Stimulated activated CD4-positive, alpha-beta T cell treated with anti-CD3 and anti-CD28 coated beads, Interleukin-4, amount 100 ng/mL, for 48 hours (primary cell): ENCODE measurements at regions not wholly inside any gene's neighbourhood (a gene's known extent, or its start where the extent isn't known, plus 50 kb on each side); places are given as distances from the start of the nearest gene placed in this dataset.

ENCODE experiments used
- DNase-seq, 2 donors: peaks; one replicate each; pipeline ENCODE4 v3.0.0-alpha.2; 2020; ENCODE audit warnings: low read depth in 2 of 2

DNA sequence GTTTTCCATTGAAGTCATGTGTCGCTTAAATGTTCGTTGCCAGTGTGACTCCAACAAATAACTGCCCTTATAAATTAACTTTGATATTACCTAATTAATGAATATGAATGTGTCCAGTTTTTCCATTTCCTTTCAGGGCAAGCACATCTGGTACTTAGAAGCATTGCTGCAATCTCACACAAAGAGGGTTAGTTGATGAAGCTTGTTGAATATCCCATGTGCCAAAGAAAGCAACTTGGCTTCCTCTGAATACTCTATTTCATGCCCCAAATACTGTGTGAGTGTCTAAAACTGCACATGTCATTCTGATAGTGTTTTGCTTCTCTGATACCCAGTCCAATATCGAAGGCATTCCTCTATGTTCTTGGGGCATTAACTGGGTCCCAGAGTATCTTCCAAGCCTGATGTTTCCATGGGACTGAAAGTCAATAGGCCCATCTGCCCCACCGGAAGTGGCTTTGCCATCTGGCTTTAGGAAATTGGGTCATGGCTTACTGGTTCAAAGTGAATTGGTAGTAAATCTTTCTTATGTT lies 75.8 kb upstream of the CNTN1 start:
- no peak for DNase-seq

- no peak for DNase-seq
These were observed 73.6 kb upstream of the CNTN1 start for GRCh38 chr12:40618636-40619035.

- DNase-seq: no peak
These were observed 71.6 kb upstream of the CNTN1 start for GRCh38 chr12:40620564-40621019.

DNA sequence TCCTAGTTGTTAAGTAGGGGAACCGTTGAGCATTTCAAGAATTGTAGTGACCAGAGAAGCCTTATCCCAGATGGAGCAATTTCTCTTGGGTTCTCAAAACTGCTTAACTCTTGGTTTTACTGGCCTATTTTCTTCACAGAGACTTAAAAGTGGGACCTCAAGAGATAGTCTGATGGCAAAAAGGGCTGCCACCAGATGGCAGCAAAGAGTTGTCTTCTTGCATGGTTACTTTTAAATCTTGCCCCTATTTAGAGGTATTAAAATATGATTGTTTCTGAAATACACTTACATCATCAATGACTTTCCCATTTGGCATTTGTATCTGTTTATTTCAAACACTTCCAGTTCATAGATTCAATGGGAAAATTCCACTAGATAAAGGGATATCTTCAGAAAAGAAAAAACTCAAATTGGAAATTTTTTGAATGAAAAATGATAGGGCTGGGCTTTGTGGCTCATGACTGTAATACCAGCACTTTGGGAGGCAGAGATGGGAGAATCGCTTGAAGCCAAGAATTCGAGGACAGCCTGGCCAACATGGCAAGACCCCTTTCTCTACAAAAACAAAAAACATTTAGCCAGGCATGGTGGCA lies 69.9 kb upstream of the CNTN1 start:
- DNase-seq: peak in 1 of 2 donors; percentile 24

- no peak for DNase-seq
These were observed 60.1 kb upstream of the CNTN1 start for GRCh38 chr12:40632171-40632570.

DNA sequence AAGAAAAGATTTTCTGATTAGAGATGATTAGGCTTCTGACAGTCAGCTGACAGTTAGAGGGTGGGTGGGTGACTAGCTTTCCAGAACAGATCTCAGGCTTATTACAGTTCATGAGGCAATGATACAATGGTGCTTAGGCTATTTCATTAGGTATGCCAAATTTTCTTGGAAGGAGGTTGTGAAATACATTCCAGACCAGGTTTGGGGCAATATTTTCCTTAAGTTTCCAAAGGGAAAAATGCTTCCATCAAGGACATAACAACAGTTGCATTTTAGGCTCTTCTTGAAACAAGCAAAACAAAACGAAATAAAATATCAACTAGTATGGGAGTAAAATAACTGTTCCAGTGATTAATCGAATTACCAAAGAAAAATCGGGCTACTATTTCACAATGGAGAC lies 59.3 kb upstream of the CNTN1 start:
- no peak for DNase-seq

DNA sequence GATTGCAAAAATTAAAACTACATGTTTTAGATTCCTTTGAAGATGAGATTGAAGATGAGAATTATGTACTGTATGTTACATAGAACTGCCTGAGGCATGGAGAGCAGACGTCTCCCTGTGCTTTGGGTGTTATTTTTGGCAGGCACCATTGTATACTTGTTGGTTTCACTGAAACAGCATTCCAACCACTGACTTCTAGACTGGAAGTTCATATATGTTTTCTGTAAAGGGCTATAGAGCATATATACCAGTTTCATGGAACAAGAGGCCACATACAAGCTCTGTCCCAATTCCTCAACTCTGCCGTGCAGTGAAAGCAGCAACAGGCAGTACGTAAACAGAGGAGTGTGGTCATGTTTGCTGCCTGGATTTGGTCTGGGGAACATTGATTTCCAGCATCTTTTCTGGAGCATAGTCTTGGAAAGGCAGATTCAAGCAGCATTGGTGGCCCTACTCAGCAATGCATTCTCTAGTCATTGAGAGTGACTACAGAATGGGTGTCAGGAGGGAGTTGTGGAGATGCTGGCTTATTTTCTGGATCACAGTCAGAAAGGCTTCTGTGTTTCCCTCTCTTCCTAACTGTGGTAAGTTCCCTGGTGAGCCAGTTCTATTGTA lies 57.6 kb upstream of the CNTN1 start:
- DNase-seq: no peak

GRCh38 chr12:40635141-40635731 lies 57.0 kb upstream of the CNTN1 start:
- no peak for DNase-seq
